ENCODE measurements at regions not wholly inside any gene's neighbourhood (a gene's known extent, or its start where the extent isn't known, plus 50 kb on each side); places are given as distances from the start of the nearest gene placed in this dataset.
"Not testable (repeated sequence)": the region's sequence is repeated elsewhere in the genome, so short reads cannot be mapped to it uniquely, and the experiment has no call there.

DNA sequence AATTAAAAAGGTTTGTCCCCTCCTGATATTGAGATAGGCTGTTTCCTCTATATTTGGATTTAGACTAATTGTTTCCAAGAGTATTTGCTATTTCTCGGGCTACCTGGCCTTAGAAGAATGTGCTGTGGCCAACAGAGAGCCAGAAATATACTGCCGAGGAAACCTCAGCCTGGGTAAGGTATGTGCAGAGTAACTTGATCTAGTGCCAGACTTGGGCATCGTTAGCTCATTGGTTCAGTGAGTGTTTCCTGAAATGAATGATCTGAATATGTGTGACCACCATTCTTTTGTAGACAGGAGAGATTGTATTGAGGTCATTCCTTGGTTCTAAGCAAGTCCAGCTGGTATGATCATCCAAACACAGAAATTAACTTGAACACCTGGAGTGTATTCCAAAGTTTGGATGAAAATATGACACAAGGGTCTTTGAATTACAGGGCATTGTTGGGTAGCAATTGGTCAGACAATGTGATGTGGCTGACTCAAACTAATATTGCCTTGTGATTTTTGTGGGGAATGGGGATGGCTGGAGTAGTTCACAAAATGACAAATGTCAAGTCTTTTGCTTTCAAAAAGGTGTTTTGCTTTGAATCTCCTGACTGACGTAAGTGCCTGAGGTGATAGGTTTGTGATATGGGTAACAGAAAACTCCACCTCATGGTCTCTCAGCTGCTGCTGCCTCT lies 100.2 kb upstream of the CXCL13 start:
- DNase-seq (ENCODE audit: low spot score), result no peak

DNA sequence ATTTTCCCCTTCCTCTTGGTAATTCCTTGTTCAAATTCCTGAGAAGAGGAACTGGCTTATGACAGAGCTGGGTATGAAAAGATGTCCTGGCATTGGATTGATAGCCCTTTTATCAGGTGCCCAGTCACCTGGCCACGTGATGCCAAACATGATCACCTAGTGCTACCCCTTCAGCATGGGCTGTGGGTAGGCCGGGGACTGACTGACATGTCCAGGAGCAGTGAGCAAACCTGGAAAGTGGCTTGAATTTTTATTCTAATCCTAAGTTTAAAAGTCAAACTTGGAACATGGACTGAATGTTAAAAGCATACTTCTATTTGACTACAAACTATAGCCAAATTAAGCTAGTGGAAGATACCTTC lies 99.7 kb upstream of the CXCL13 start:
- DNase-seq (ENCODE audit: low spot score), result no peak

DNA sequence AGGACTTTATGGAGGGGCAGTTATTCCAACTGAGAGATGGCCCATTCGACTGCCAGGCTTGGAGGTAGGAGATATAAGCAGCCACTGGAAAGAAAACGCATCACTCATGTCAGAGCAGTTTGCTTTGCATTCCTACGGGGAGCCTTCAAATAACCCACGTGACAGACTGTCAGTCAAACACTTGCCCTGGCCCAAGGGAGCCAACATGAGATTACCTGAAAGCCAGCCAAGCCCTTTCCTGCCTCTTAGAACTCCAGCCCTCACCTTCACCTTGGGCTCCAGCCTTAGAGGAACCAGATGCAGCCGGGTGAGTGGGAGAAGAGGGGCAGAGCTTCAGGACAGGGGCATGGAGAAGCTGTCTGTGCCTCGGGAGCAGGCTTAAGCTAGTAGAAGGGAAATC lies 95.3 kb upstream of the CXCL13 start:
- no peak for DNase-seq (ENCODE audit: low spot score)

- DNase-seq (ENCODE audit: low spot score), result no peak
Observed at GRCh38 chr4:77525538-77525937, 80.1 kb upstream of the CXCL13 start.

DNA sequence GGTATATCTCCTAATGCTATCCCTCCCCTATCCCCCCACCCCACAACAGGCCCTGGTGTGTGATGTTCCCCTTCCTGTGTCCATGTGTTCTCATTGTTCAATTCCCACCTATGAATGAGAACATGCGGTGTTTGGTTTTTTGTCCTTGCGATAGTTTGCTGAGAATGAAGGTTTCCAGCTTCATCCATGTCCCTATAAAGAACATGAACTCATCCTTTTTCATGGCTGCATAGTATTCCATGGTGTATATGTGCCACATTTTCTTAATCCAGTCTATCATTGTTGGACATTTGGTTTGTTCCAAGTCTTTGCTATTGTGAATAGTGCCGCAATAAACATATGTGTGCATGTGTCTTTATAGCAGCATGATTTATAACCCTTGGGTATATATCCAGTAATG lies 77.7 kb upstream of the CXCL13 start:
- not testable (repeated sequence) for DNase-seq (ENCODE audit: low spot score)

DNA sequence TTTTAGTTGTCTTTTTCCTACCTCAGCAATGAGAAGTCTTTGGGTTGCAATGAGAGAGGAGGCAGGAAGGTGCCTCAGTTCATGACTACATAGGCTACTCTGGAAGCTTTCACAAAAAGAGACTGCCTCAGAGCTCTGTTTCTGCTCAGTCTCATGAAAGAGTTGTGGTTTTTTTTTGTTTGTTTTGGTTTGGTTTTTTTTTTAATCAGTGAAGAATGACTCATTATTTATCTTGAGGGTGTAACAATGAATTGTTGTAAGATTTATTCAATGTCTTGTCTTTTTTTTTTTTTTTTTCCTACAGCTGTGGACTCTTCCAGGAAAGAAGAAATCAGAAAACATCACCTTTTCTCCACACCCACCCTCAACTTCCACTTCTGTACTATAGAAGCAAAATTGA lies 67.5 kb upstream of the CXCL13 start:
- DNase-seq (ENCODE audit: low spot score), result no peak

DNA sequence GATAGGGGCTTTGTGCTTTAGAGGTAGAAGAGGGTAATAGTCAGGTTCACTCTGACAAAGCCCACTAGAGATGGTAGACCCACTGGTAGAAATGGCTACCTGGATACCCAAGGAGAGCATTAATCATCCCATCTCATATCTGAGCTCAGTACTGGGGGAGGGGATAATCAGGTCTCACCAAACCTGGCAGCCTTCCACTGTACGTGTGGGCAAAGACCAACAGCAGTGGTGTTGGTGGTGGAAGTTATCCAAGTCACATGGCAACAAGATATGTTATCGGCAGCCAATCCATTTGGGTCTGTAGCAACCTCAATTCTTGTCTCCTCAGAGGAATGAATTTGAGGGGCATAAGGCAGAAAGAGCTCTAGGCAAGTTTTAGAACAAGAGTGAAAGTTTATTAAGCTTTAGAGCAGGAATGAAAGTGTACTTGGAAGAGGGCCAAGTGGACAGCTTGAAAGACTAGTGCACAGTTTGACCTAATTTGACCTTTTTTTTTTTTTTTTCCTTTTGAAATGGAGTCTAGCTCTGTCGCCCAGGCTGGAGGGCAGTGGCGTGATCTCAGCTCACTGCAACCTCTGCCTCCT lies 67.0 kb upstream of the CXCL13 start:
- no peak for DNase-seq (ENCODE audit: low spot score)

Data from SK-N-DZ (cell line).